ENCODE measurements at regions not wholly inside any gene's neighbourhood (a gene's known extent, or its start where the extent isn't known, plus 50 kb on each side); places are given as distances from the start of the nearest gene placed in this dataset.

- Histone ChIP-seq H3K79me2 (no peaks in the 10 kb centered on the region), H3K4me2 (ENCODE audit: low read length) (no peak overlapping the region), H3K9ac (no peak overlapping the region), H3K27ac (no peak overlapping the region), H3K4me1 (no peaks in the 10 kb centered on the region), H2AFZ (no peak overlapping the region), H3K4me3 (ENCODE audit: low read depth, low read length) (no peak overlapping the region), H3K9me3 (ENCODE audit: control insufficient read depth, low read length) (no peaks in the 10 kb centered on the region), H3K27me3 (ENCODE audit: control insufficient read depth, insufficient read depth, low read length) (no peaks in the 10 kb centered on the region), H3K36me3 (ENCODE audit: control insufficient read depth, insufficient read depth, low read length) (no peaks in the 10 kb centered on the region)
- no peak for TF ChIP-seq CTCF (IDR thresholded peaks at IDR 0.05)
These were observed 193.5 kb upstream of the CNR1 start for GRCh38 chr6:88359530-88360202.

- no peak overlapping the region for H3K9ac ChIP-seq
- H2AFZ ChIP-seq, result no peak overlapping the region
- no peaks in the 10 kb centered on the region for H3K79me2 ChIP-seq
- no peak overlapping the region for H3K4me2 ChIP-seq (ENCODE audit: low read length)
- no peak for TF ChIP-seq CTCF (IDR thresholded peaks at IDR 0.05)
- no peaks in the 10 kb centered on the region for H3K36me3 ChIP-seq (ENCODE audit: control insufficient read depth, insufficient read depth, low read length)
- H3K27ac ChIP-seq, result no peak overlapping the region
- H3K4me3 ChIP-seq (ENCODE audit: low read depth, low read length), result no peak overlapping the region
- H3K27me3 ChIP-seq (ENCODE audit: control insufficient read depth, insufficient read depth, low read length), result no peaks in the 10 kb centered on the region
- H3K4me1 ChIP-seq, result no peaks in the 10 kb centered on the region
- no peaks in the 10 kb centered on the region for H3K9me3 ChIP-seq (ENCODE audit: control insufficient read depth, low read length)
These were observed 192.7 kb upstream of the CNR1 start for GRCh38 chr6:88358846-88359245.

- Histone ChIP-seq H3K9me3 (ENCODE audit: control insufficient read depth, low read length) (no peaks in the 10 kb centered on the region), H3K36me3 (ENCODE audit: control insufficient read depth, insufficient read depth, low read length) (no peaks in the 10 kb centered on the region), H3K4me1 (no peaks in the 10 kb centered on the region), H2AFZ (no peak overlapping the region), H3K4me3 (ENCODE audit: low read depth, low read length) (no peak overlapping the region), H3K27ac (no peak overlapping the region), H3K27me3 (ENCODE audit: control insufficient read depth, insufficient read depth, low read length) (no peaks in the 10 kb centered on the region), H3K4me2 (ENCODE audit: low read length) (no peak overlapping the region), H3K79me2 (no peaks in the 10 kb centered on the region), H3K9ac (no peak overlapping the region)
- TF ChIP-seq CTCF (IDR thresholded peaks at IDR 0.05), result no peak
These were observed 183.4 kb upstream of the CNR1 start for GRCh38 chr6:88349511-88349910.

GRCh38 chr6:88342336-88342735 lies 176.2 kb upstream of the CNR1 start:
- H3K9me3 ChIP-seq (ENCODE audit: control insufficient read depth, low read length), result no peaks in the 10 kb centered on the region
- no peaks in the 10 kb centered on the region for H3K4me1 ChIP-seq
- no peak overlapping the region for H3K27ac ChIP-seq
- no peaks in the 10 kb centered on the region for H3K36me3 ChIP-seq (ENCODE audit: control insufficient read depth, insufficient read depth, low read length)
- no peak overlapping the region for H3K9ac ChIP-seq
- TF ChIP-seq CTCF (IDR thresholded peaks at IDR 0.05), result no peak
- H3K79me2 ChIP-seq, result no peaks in the 10 kb centered on the region
- H3K4me3 ChIP-seq (ENCODE audit: low read depth, low read length), result no peak overlapping the region
- no peak overlapping the region for H3K4me2 ChIP-seq (ENCODE audit: low read length)
- H3K27me3 ChIP-seq (ENCODE audit: control insufficient read depth, insufficient read depth, low read length), result no peaks in the 10 kb centered on the region
- H2AFZ ChIP-seq, result no peak overlapping the region

- Histone ChIP-seq H3K4me3 (ENCODE audit: low read depth, low read length) (no peak overlapping the region), H3K4me1 (no peaks in the 10 kb centered on the region), H3K27ac (no peak overlapping the region), H3K36me3 (ENCODE audit: control insufficient read depth, insufficient read depth, low read length) (no peaks in the 10 kb centered on the region), H2AFZ (no peak overlapping the region), H3K9ac (no peak overlapping the region), H3K79me2 (no peaks in the 10 kb centered on the region), H3K27me3 (ENCODE audit: control insufficient read depth, insufficient read depth, low read length) (no peaks in the 10 kb centered on the region), H3K4me2 (ENCODE audit: low read length) (no peak overlapping the region), H3K9me3 (ENCODE audit: control insufficient read depth, low read length) (no peaks in the 10 kb centered on the region)
- TF ChIP-seq CTCF (IDR thresholded peaks at IDR 0.05), result no peak
These were observed 173.6 kb upstream of the CNR1 start for GRCh38 chr6:88339761-88340160.
